ENCODE measurements at regions not wholly inside any gene's neighbourhood (a gene's known extent, or its start where the extent isn't known, plus 50 kb on each side); places are given as distances from the start of the nearest gene placed in this dataset.
"Not testable (repeated sequence)": the region's sequence is repeated elsewhere in the genome, so short reads cannot be mapped to it uniquely, and the experiment has no call there.

DNA sequence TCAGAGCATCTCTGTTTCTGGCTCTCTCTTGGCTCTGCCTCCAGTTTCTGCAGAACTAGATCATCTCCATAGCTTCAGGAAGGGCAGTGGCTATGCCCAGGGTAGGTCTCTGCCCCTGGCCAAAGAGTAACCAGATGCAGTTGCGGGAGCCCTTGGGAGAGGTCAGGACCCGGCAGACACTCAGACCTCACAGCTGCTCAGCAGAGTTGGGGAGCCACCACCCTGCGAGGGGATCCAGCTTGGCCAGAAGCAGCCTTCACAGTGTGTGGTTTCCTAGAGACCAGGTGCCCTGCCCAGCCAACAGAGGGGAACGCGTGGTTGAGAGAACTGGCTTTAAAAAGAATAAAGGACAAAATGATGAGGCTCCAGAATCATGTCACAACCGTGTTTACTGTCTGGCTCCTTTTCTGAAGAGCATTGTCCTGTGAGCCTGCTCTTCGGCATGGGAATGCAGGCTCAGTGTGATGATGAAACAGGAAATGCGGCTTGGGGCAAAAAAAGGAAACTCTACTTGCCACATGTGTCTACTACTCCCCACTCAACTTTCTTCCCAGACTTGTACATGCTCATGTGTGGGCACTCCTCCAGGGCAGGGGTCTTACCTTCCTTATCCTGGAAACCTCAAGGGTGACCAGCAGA lies 243.1 kb downstream of the INHBA start:
- no peak for DNase-seq

DNA sequence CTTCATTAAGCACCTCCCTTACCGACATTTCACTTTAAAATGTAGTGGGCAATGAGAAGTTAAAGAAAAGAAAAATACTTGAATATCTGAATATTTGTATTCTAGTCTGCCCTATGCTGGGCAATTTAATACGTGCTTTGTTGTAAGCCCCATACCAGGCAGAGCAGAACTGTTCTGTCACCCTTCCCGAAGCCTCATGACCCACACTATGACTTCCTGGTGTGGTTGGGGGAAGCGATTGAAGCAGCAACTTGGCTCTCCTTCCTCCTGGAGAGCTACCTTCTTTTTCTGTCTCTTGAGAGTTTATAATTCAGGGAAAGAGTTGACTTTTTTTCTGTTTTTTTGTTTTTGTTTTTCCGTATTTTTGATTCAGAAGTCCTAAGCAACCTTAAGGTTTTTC lies 243.7 kb downstream of the INHBA start:
- no peak for DNase-seq

DNA sequence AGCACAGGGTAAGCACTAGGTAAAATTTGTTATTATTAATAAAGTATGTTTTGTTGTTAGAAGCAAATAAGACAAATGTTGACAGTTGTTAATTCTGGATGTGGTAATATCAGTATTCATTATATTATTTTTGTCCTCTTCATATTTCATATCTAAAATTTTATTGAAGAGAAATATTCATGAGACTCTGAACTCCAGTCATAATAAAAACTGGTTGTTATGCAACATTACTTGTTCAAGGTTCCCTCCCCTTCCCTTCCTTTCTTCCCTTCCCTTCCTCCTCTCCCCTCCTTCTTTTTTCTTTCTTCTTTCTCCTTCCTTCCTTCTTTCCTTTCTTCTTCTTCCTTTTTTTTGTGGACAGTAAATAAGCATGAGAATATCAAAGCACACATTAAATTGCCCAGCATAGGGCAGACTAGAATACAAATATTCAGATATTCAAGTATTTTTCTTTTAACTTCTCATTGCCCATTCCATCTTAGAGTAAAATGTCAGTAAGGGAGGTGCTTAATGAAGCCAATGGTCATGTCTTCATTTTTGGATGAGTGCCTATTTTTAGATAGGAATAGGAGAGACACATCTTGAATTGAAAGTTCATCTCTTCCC lies 245.0 kb downstream of the INHBA start:
- no peak for DNase-seq

DNA sequence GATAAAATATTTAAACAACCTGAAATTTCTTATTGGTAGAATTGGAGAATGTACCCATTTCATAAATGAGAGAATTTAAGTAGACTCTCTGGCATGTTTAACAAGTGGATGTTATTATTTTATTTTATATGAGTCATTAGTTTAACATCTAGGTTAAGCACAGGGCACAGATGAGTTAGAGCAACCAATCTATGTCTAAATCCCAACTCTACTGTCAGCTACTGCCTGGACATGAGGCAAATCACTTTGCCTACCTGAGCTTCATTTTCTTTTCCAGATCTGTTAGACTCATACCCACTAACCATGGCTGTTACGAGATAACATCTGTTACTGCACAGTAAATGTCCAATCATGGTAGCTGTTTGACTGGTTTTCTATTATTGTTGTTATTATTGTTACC lies 251.1 kb downstream of the INHBA start:
- DNase-seq = no peak

DNA sequence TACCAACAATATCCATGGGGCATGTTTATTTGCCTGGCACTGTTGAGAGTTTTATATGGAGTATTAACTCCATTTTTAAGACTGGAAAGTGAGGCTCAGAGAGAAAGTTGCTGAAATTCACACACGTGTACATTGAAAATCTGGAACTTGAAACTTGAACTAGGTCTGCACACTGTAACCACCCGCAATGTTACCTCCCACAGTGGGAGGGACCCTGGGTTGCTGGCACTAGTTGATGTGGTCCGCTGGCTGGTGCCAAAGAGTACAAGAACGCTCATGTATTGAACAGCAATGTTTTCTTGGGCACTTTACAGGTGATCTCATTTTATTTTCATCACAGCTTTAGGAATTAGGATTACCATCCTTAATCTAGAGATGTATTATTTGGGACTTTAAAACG lies 253.2 kb downstream of the INHBA start:
- DNase-seq = no peak

GRCh38 chr7:41449286-41449685 lies 253.6 kb downstream of the INHBA start:
- DNase-seq = no peak

DNA sequence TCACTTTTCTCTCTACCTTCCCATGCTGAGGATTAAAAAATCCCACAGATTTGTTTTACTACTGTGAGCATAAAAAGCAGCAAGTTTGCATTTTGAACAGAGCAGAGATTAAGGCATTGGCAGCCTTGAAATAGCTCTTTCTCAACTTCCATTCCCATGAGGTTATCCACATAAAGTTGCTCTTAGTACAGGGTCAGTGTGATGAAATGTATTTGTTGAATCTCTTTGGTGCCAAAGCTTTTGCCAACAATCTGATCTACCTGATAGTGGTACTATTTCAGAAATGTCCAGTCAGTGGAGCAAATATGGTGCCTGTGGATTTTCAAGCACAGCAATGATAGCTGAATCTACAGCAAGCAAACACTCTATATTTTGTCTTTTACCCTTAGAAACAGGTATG lies 254.8 kb downstream of the INHBA start:
- no peak for DNase-seq

GRCh38 chr7:41447450-41448042 lies 255.3 kb downstream of the INHBA start:
- DNase-seq = no peak

DNA sequence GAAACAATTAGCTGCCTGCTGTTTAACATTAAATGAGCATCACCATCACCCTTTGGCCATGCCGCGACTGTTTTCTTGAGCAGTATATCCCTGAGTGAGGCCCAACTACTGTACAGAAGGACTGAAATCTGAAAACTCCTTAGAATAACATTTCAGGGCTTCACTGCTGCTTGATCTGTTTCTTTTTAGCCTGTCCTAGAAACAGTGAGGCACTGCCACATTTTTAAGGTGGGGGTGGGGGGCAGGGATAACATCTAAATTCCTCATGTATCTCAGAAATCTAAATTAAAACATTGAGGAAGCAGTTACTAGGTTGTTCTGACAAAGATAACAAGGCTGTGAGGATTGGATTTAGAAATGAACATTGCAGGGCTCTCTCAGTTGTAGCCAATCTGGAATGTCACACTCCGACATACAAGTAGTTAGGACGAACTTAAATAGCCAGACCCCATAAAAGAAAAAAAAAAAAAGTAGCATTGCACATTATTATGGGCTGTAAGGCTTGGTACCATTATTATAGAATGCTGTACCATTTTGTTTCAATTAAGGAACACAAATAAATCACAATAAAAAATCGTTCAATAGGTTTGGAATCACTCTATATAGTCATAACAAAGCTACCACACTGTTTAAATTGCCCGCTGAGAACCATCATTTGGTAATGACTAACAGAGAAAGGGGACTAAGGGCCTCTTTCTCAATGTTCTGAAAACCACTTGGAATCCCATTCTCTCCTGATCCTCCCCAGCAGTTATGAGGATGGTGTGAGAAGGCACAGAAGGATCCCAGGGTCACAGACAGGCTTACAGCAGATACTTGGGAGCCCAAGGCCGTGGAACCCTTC lies 256.1 kb downstream of the INHBA start:
- DNase-seq = no peak

DNA sequence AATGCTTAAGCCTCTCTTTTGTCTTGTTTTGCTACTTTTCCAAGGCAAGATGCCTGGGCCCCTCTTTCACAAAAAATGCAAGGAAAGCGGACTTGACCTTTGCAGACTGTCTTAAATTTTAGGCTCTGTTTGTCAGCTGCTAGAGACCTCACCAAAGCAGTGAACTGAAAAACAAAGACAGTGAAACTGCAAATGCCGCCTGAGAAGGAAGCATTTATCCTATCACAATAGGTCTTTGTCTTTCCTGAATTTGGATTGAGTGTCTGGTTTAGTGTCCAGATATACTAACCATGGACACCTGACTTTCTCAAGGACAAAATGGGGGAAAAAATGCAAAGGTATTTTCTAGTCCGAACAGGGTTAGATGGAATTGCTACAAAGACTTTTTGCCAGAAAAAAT lies 256.9 kb downstream of the INHBA start:
- DNase-seq = no peak

DNA sequence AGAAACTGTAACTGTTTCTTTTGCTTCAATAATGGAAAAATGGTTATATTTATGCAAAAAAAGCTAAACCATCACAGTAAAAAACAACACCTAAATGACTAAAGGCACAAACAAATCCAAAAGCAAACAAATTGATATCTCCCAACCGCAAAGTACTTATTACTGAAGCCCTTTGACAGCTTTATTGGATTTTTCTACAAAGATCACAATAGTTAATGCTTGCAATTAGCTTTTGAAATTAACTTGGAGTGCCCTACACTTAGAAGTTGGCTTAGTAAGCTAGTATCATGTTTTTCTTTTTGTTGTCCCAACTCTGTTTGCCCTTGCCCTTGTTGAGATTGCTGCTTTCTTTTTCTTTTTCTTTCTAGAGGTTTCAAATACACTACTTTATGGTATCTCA lies 257.5 kb downstream of the INHBA start:
- DNase-seq = no peak

GRCh38 chr7:41439515-41439879 lies 263.4 kb downstream of the INHBA start:
- no peak for DNase-seq

DNA sequence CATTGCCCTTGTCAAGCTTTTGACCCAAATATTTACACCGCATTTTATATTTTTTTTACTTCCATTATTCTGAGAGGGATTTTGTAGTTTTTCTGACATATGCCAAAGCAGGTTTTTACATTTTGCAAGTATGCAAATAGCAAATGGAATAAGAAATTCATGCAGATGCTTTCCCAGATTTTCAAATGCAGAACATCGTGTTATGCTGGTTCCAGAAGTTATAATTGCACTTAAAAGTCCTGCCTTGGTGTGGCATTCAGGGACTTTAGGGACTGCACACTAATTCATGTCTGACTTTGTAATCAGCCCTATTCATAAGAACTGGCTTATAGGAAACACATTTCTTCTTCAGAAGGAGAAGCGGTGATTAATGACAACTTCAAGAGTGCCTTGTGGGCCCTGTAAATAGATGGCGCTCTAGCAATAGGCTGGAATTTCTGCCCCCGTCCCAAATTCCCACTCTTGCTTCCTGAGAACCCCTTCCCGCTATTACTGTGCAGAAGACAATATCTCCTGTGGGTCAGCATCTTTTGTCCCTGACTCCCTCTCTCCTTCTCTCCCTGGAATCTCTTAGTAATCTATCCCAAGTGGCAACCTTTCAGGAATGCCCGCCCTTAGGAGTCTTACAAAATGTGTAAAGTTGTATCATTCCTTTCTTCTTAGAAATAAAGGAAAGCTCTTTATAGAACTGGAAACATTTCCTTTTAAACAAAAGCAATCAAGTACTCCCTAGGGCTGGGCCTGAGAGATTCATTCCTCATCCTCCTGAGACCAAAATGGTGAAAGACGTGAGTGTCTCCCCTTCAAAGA lies 264.0 kb downstream of the INHBA start:
- no peak for DNase-seq

GRCh38 chr7:41437257-41438196 lies 265.4 kb downstream of the INHBA start:
- no peak for DNase-seq

DNA sequence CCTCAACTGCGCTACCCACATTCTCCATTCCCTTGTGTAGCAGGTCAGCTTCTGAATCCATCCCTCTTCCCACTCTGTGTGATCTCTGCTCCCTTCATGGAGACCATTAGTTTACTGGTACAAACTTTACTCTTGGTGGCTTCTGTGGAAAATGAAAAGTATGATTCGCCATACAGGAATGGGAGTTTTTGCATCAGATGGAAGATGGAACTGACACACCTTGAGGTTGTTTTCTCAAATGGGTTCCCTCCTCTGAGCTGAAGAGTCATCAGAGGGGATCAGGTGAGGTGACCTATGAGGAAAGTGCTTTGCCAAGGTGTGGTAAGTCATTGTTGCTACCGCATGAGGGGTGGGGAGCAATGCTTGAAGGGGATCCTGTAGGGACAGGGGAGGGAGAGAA lies 266.8 kb downstream of the INHBA start:
- no peak for DNase-seq

DNA sequence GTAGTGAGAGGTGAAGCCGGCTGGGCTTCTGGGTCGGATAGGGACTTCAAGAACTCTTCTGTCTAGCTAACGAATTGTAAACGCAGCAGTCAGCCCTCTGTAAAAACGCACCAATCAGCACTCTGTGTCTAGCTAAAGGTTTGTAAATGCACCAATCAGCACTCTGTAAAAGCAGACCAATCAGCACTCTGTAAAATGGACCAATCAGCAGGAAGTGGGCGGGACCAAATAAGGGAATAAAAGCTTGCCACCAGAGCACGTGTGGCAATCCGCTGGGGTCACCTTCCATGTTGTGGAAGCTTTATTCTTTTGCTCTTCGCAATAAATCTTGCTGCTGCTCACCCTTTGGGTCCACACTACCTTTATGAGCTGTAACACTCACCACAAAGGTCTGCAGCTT lies 267.9 kb downstream of the INHBA start:
- not testable (repeated sequence) for DNase-seq

DNA sequence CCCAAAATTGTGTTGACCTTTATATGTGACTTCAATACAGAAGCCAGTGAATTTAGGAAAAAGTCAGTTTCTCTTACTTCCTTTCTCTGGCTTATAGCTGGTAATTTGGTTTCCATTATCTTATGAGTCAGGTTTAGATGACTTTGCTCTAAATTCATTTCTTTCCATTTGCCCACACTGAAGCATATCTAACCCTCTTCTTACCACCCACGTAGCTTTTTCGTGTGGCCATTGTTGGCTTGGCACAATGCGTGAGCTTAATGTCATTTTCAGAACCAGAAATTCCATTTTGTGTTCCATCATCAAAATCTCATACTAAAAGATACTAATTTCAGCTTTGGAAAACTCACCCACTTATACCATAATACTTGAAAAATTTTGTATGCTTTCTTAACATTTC lies 271.2 kb downstream of the INHBA start:
- no peak for DNase-seq

DNA sequence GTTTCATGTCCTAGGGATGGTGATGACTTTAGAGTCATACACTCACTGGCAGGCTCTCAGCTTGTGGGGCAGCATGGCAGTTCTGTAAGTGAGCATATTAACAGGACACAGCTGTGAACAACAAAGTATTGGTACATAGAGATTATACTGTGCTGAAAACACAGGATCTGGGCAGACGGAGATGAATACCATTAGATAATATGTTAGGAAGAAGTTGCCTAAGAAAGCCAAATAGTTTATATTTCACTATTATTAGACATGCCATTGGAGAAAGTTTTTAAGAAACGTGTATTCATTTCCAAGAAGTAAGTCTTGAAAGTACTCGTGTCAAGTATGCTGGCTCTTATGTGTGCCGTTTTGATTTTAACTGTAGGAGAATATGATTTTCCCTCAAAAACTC lies 274.5 kb downstream of the INHBA start:
- no peak for DNase-seq

- DNase-seq = no peak
These were observed 277.0 kb downstream of the INHBA start for GRCh38 chr7:41425926-41426325.

- DNase-seq = no peak
These were observed 281.8 kb downstream of the INHBA start for GRCh38 chr7:41421056-41421455.

GRCh38 chr7:41420421-41420820 lies 282.5 kb downstream of the INHBA start:
- DNase-seq = no peak

- no peak for DNase-seq
These were observed 284.6 kb downstream of the INHBA start for GRCh38 chr7:41418337-41418736.
